ENCODE measurements at regions not wholly inside any gene's neighbourhood (a gene's known extent, or its start where the extent isn't known, plus 50 kb on each side); places are given as distances from the start of the nearest gene placed in this dataset.

DNA sequence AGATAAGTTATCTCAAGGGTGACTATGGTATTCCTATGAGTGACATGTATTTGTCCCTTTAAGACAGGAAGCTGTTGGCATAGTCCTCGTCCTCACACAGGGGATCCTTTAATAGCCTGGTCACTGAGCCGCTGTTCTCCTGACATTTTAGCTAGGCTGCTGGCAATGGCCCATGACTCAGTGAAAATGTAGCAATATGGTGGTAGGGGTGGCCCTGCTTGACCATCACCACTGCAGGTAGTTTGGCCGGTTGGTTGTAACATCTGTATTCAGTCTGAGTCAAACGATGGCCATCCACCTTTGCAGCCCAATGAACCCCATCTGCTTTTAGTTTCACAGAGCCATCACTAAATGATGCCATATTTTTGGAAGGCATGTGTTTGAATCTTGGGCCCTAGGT lies 110.1 kb upstream of the RAB18 start:
- TF ChIP-seq, protein P1, sequence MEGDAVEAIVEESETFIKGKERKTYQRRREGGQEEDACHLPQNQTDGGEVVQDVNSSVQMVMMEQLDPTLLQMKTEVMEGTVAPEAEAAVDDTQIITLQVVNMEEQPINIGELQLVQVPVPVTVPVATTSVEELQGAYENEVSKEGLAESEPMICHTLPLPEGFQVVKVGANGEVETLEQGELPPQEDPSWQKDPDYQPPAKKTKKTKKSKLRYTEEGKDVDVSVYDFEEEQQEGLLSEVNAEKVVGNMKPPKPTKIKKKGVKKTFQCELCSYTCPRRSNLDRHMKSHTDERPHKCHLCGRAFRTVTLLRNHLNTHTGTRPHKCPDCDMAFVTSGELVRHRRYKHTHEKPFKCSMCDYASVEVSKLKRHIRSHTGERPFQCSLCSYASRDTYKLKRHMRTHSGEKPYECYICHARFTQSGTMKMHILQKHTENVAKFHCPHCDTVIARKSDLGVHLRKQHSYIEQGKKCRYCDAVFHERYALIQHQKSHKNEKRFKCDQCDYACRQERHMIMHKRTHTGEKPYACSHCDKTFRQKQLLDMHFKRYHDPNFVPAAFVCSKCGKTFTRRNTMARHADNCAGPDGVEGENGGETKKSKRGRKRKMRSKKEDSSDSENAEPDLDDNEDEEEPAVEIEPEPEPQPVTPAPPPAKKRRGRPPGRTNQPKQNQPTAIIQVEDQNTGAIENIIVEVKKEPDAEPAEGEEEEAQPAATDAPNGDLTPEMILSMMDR (IDR thresholded peaks at IDR 0.05; ENCODE audit: low read depth, low read length, missing input control) = no peak
- TF ChIP-seq FOXA1 (IDR thresholded peaks at IDR 0.05) = no peak
- no peak for TF ChIP-seq HNF4G (IDR thresholded peaks at IDR 0.05)
- TF ChIP-seq TAF1 (conservative IDR thresholded peaks at IDR 0.05) = no peak
- TF ChIP-seq RAD21 (IDR thresholded peaks at IDR 0.05) = no peak
- no peak for TF ChIP-seq GABPA (IDR thresholded peaks at IDR 0.05 in 1 of 2, conservative IDR thresholded peaks at IDR 0.05 in 1 of 2)
- TF ChIP-seq JUND (IDR thresholded peaks at IDR 0.05) = no peak

All from liver (tissue), 3 donors.